ENCODE measurements at regions not wholly inside any gene's neighbourhood (a gene's known extent, or its start where the extent isn't known, plus 50 kb on each side); places are given as distances from the start of the nearest gene placed in this dataset.

DNA sequence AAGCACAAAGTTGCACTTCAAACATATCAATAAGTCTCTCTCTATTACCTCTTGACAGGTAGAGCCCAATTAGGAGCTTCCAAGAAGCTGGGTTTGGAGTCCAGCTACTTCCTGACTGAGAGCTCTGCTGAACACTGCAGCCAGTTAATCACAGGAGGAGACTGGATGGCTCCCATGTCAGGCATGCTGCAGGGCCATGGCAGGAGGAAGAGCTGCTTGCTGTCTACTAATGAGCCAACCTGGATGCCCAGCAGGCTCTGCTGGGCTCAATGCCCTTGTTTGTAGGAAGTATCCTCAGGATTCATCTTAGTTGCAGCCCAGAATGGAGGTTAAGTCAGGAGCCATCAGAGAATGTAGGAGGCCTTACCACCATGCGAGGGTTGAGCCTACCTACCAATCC lies 91.9 kb downstream of the TMEM215 start:
- DNase-seq (no peak), ATAC-seq (no peak)
- Histone ChIP-seq H3K27ac (no peak overlapping the region), H3K4me1 (no peaks in the 10 kb centered on the region), H3K36me3 (replicated peaks in 1 of 2; ENCODE audit: insufficient read depth in 1 of 2, low read depth in 2 of 2) (no peaks in the 10 kb centered on the region), H3K9me3 (no peaks in the 10 kb centered on the region), H3K4me3 (no peak overlapping the region), H3K27me3 (no peaks in the 10 kb centered on the region)
- intact Hi-C loops (cut with DNase I), result no loop called here
- TF ChIP-seq POLR2A (IDR thresholded peaks at IDR 0.05), result no peak
- TF ChIP-seq, protein P1, sequence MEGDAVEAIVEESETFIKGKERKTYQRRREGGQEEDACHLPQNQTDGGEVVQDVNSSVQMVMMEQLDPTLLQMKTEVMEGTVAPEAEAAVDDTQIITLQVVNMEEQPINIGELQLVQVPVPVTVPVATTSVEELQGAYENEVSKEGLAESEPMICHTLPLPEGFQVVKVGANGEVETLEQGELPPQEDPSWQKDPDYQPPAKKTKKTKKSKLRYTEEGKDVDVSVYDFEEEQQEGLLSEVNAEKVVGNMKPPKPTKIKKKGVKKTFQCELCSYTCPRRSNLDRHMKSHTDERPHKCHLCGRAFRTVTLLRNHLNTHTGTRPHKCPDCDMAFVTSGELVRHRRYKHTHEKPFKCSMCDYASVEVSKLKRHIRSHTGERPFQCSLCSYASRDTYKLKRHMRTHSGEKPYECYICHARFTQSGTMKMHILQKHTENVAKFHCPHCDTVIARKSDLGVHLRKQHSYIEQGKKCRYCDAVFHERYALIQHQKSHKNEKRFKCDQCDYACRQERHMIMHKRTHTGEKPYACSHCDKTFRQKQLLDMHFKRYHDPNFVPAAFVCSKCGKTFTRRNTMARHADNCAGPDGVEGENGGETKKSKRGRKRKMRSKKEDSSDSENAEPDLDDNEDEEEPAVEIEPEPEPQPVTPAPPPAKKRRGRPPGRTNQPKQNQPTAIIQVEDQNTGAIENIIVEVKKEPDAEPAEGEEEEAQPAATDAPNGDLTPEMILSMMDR (IDR thresholded peaks at IDR 0.05), result no peak
- 87 to 100% methylated on average over 1 of the region's 1 CpG for WGBS, 2 donors

GRCh38 chr9:32875748-32876147 lies 92.4 kb downstream of the TMEM215 start:
- H3K9me3 ChIP-seq, result no peaks in the 10 kb centered on the region
- no peak for DNase-seq
- TF ChIP-seq POLR2A (IDR thresholded peaks at IDR 0.05), result no peak
- TF ChIP-seq, protein P1 (IDR thresholded peaks at IDR 0.05), result no peak
- H3K4me1 ChIP-seq, result no peaks in the 10 kb centered on the region
- no peaks in the 10 kb centered on the region for H3K36me3 ChIP-seq (replicated peaks in 1 of 2; ENCODE audit: insufficient read depth in 1 of 2, low read depth in 2 of 2)
- intact Hi-C loops (cut with DNase I), result no loop called here
- 34 to 38% methylated on average over 3 of the region's 3 CpGs for WGBS, 2 donors
- H3K4me3 ChIP-seq, result no peak overlapping the region
- no peak for ATAC-seq
- no peaks in the 10 kb centered on the region for H3K27me3 ChIP-seq
- H3K27ac ChIP-seq, result no peak overlapping the region

- no peaks in the 10 kb centered on the region for H3K9me3 ChIP-seq
- ATAC-seq (no peak), DNase-seq (no peak)
- H3K36me3 ChIP-seq (replicated peaks in 1 of 2; ENCODE audit: insufficient read depth in 1 of 2, low read depth in 2 of 2), result no peaks in the 10 kb centered on the region
- H3K27me3 ChIP-seq, result no peaks in the 10 kb centered on the region
- WGBS, 2 donors, result 49 to 54% methylated on average over 3 of the region's 3 CpGs
- intact Hi-C loops (cut with DNase I), result no loop called here
- TF ChIP-seq, protein P1 (IDR thresholded peaks at IDR 0.05), result no peak
- TF ChIP-seq POLR2A (IDR thresholded peaks at IDR 0.05), result no peak
- H3K27ac ChIP-seq, result no peak overlapping the region
- H3K4me1 ChIP-seq, result no peaks in the 10 kb centered on the region
- H3K4me3 ChIP-seq, result no peak overlapping the region
Observed at GRCh38 chr9:32877103-32877502, 93.8 kb downstream of the TMEM215 start.

- no peak for TF ChIP-seq POLR2A (IDR thresholded peaks at IDR 0.05)
- TF ChIP-seq, protein P1 (IDR thresholded peaks at IDR 0.05), result no peak
- intact Hi-C loops (cut with DNase I), result no loop called here
- no peak overlapping the region for H3K4me3 ChIP-seq
- ATAC-seq, result no peak
- H3K36me3 ChIP-seq (replicated peaks in 1 of 2; ENCODE audit: insufficient read depth in 1 of 2, low read depth in 2 of 2), result no peaks in the 10 kb centered on the region
- no peaks in the 10 kb centered on the region for H3K4me1 ChIP-seq
- WGBS, 2 donors, result 67 to 79% methylated on average over 6 of the region's 6 CpGs
- no peaks in the 10 kb centered on the region for H3K27me3 ChIP-seq
- no peak for DNase-seq
- H3K9me3 ChIP-seq, result no peaks in the 10 kb centered on the region
- H3K27ac ChIP-seq, result no peak overlapping the region
Observed at GRCh38 chr9:32877639-32878217, 94.4 kb downstream of the TMEM215 start.

- WGBS, 2 donors, result 47 to 53% methylated on average over 6 of the region's 6 CpGs
Observed at GRCh38 chr9:32879335-32879734, 96.0 kb downstream of the TMEM215 start.

More at GRCh38 chr9:32879335-32879734, 96.0 kb downstream of the TMEM215 start:
- Histone ChIP-seq H3K4me3 (no peak overlapping the region), H3K36me3 (replicated peaks in 1 of 2; ENCODE audit: insufficient read depth in 1 of 2, low read depth in 2 of 2) (no peaks in the 10 kb centered on the region), H3K27ac (no peak overlapping the region), H3K9me3 (no peaks in the 10 kb centered on the region), H3K4me1 (no peaks in the 10 kb centered on the region), H3K27me3 (no peaks in the 10 kb centered on the region)
- DNase-seq, result no peak
- no peak for ATAC-seq
- TF ChIP-seq, protein P1 (IDR thresholded peaks at IDR 0.05), result no peak
- TF ChIP-seq POLR2A (IDR thresholded peaks at IDR 0.05), result no peak
- intact Hi-C loops (cut with DNase I), result no loop called here

Data from body of pancreas (tissue), 4 donors.